GM08714 (cell line): ENCODE measurements at regions not wholly inside any gene's neighbourhood (a gene's known extent, or its start where the extent isn't known, plus 50 kb on each side); places are given as distances from the start of the nearest gene placed in this dataset.

Experiments used
- H3K4me3 ChIP-seq: fragments of 200-500 bp; sonication (Bioruptor generic); 2 replicates; pipeline ENCODE4 v1.5.1; 2014; ENCODE audit warnings: mild to moderate bottlenecking, low read length, inconsistent platforms
- ZNF274 ChIP-seq: IDR thresholded peaks from 2 replicates; pipeline ENCODE4 v1.6.1; 2012; ENCODE audit warnings: mild to moderate bottlenecking, low read depth, low read length

DNA sequence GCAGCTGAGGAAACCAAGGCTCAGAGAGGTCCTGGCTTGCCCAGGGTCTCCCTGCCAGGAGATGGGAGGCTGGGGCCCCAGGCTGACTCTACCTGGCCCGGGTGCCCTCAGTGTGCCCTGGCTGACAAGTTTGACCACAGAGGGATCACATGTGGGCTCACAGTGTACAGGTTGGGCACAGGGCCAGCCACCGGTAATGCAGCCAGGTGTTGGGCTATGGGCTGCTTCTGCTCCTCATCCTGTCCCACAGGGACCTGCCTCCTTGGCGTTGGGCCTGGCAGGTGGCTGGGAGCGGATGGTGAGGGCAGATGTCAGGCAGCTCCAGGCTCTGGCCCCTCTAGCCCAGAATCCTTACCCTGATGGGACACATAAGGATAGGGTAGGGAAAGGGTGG lies 250.5 kb downstream of the LOXHD1 start:
- no peak for TF ChIP-seq ZNF274

DNA sequence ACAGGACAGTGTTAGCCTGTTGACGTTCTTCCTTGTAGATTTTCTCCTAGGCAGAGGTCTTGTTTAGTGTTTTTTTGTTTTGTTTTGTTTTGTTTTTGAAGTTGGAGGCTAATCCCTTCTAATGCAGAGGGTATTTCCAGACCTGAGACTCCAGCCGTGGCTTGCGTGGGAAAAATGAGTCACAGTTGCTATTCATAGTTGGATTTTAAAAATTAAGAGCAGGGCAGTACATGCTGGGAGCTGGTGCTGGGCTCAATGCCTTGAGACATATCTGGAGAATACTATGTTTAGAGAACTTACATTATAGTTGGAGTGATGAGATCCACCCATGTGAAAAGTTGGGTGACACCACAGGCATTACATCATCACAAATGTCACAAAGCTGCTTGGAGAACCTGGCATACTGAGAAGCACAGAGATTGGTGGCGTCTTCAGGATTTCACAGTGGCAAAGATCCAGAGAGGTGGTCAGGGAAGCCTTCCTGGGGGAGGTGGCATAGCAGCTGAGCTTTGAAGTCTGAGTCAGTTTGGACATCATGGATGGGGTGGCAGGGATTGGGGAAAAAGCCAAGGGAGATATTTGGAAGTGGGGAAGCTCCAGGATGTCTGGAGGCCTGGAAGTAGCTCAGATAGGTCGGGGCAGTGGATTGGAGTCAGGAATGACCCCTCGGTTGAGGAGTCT lies 249.4 kb downstream of the LOXHD1 start:
- no peak for TF ChIP-seq ZNF274
- no peak overlapping the region for H3K4me3 ChIP-seq

More for the DNA sequence above, 250.5 kb downstream of the LOXHD1 start:
- H3K4me3 ChIP-seq: no peak overlapping the region

DNA sequence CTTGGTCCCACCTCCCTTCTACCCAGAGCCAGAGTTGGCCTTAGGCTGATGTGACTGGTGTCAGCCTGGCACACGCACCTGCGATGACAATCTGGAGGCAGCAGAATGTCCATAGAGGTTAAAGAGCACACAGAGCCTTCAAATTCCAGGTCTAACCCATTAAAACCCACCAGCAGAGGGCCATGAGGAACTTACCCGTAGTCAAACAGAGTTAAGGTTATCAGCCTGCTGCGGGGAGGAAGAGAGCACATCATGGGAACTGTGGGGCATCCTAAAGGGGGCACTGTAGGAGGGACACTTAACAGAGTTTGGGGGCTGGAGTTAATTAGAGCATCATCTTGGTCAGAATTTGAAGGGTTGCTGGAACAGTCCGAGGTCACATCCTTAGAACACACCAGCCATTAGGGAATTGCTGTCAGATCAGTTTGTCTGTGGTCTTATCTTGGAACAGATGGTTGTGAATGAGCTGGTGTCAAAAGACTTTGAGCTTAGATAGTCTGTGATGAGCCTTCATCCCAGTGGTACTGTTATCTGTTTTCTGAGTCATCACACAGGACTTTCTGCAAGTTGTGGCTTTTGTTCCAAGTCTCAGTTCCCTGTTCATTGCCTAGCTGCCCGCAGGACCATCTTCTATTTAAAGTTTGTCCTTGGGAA lies 248.6 kb downstream of the LOXHD1 start:
- no peak overlapping the region for H3K4me3 ChIP-seq
- TF ChIP-seq ZNF274: no peak

DNA sequence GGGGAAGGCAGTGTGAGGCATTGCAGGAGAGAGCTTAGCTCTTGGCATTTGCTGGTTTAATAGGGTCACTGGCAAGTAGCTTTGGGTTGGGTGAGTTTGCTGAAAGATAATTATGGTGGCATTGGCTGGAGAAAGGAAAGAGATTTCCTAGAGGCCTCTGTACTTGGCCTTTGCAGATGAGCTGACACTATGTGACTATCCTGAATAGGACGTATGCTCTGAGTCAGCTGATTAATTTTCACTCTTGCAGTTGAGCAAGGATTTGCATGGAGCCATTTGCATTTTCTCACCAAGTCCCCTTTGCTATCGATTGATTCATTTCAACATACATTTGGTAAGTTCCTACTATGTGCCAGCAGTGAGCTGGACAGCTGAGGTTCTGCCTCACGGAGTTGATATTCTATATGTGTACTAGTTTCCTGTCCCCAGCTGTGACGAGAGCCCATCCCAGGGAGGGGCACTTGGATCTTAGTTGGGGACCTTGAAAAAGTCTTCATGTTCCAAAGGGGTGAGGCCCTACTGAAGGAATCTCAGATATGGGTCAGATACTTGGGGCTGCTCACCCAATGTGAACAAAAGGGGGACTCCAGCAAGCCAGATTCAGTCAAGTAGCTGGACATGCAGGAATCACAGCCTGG lies 245.7 kb downstream of the LOXHD1 start:
- TF ChIP-seq ZNF274: no peak
- no peak overlapping the region for H3K4me3 ChIP-seq

DNA sequence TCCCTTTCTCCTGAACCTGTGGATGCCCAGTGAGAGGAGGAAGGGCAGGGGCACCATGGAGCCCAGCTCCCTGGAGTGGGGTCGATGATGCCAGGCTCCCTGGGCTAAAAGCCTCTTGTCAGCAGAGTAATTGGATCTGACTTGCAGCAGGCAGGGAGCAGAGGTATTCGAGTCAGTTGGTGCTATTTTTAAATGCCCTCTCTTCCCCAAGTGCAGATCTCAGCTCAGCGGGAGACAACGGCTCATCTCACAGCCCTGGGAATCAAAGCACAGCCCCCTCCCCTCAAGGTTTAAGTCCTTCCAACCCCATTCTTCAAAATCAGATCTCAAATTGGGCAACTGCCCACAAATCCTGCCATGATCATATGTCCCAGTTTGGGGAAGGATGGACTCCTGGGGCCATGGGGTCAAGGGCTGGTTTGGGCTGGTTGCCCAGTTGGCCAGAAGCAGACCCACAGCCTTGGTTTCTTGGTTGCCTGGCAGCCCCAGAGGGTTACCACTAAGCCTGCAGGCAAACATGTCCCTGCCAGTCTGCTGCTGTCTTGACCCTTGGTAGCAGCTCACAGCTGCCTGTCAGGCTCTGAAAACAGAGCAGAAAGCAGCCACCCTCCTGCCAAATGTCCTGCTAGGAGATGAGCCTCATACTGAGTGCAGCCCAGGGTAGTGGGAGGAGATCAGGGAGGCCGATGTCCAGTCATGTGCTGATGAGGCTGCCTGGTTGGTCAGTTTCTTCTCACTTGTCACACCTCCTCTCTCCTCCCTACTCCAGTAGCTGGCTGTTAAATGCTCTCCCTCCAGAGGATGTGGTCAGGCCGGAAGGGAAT lies 244.9 kb downstream of the LOXHD1 start:
- TF ChIP-seq ZNF274: no peak
- H3K4me3 ChIP-seq: no peak overlapping the region

DNA sequence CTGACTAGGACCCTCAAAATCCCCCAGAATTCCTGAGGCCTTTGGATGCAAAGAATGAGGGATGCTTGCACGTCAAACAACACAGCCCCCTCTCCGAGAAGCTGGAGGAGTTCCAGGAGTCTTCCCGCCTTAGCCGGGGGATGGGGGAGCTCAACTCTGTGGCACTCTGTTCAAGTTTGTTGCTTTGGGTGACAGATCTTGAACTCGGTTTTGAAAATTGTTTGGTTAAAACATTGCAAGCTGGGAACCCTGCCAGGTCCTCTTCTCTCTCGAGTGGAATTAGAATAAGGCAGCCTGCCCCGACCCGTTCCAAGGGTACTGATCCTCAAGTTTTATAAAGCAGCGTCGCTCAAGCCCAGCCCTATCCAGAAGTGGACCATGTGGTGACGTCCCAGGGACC lies 244.1 kb downstream of the LOXHD1 start:
- no peak for TF ChIP-seq ZNF274
- no peak overlapping the region for H3K4me3 ChIP-seq

DNA sequence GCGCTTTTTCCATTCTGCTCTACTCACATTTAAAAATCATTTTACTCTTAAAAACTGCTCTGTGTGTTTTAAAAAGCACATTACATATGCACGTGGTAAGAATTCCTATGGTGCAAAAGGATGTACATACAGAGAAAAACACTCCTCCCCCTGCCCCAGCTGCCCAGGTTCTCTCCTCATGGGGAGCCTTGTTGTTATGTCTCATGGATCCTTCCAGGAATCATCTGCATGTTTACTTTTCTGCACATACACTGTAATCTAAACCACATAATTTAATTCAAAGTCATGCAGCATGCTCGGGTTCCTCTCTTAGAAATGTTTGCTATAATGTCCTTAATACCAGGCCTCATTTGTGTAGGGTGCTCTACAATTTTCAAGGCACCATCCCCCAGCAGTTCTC lies 243.3 kb downstream of the LOXHD1 start:
- no peak overlapping the region for H3K4me3 ChIP-seq
- TF ChIP-seq ZNF274: no peak

DNA sequence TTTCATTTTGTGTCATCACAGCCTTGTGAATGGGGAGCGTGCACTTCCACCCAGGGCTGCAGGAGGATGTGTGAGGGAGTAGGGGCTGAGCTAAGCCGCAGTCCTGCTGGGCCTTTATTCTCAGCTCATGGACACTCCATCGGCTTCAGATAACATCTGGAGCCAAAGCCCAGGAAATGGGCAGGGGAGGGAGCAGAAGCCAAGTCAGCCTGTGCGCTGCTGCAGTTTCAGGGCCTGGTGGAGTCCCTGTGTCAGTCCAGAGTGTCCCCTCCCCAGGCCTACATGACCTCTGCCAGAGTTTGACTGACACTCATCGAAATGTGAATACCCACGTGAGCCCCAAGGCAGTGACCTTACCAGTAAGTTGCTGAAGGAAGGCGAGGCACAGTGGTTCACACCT lies 242.2 kb downstream of the LOXHD1 start:
- TF ChIP-seq ZNF274: no peak
- no peak overlapping the region for H3K4me3 ChIP-seq

DNA sequence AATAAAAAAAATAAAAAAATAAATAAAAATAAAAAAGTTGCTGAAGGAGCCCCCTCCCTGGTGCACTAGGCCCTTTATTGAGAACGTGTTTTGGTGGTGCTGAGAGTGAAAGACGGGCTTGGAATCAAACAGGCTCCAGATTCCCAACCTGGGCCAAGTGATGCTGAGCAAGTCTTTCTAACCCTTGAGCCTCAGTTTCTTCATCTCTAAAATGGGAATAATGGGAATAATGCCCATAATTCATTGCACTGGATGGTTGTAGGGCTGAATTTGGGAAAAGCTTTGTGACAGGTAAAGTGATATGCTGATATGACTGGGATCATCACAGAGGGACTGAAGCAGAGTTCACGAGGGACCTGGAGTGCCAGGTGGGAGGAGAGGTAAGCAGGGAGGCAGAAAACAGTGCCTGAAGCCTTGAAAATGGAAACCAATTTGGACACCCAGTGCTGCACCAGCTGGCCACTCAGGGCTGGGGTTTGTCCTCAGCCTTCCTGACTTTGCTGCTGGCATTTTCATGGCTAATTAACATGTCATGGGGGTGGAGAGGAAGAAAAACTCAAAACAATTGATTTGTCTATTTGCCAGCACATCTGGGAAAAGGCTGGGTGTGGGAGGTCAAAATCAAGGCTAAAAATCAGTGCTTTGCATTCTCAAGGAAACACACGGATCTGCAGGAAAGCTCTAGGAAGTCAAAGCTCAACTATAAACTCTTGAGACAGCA lies 241.3 kb downstream of the LOXHD1 start:
- no peak overlapping the region for H3K4me3 ChIP-seq
- TF ChIP-seq ZNF274: no peak

DNA sequence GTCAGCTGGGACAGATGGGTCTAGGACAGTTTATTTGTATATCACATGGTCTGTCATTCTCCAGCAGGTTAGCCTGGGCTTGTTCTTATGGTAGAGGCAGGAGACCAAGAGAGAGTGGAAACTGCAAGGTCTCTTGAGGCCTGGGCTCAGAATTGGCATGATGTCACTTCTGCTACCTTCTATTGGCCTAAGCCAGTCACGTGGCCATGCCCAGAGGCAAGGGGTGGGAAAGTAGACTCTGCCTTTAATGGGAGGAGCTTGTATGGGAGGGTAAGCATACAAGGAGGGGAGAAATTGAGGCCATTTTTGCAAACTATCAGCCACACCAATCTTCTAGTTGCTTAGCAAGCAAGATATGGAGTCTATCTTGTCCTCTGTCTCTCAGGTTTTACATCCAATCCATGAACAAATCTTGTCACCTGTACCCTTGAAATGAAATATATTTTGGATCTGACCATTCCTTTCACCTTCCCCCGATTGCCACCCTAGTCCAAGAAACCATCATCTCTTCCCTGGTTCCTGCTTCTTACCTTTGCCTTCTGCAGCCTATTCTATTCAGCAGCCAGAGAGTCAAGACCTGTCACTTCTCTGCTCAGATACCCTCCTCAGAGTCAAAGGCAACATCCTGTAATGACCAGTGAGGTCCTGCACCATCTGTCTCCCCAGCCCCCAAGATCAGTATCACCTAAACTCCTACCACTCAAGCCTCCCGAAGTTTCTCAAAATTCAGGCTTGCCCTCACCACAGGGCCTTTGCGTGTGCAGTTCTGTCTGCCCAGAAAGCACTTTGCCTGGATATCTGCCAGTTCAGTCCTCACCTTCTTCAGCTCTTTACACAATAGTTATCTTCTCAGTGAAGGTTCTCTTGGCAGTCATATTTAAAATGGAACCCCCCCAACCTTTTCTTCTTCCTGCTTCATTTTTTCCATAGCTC lies 240.0 kb downstream of the LOXHD1 start:
- no peak for TF ChIP-seq ZNF274
- no peak overlapping the region for H3K4me3 ChIP-seq

DNA sequence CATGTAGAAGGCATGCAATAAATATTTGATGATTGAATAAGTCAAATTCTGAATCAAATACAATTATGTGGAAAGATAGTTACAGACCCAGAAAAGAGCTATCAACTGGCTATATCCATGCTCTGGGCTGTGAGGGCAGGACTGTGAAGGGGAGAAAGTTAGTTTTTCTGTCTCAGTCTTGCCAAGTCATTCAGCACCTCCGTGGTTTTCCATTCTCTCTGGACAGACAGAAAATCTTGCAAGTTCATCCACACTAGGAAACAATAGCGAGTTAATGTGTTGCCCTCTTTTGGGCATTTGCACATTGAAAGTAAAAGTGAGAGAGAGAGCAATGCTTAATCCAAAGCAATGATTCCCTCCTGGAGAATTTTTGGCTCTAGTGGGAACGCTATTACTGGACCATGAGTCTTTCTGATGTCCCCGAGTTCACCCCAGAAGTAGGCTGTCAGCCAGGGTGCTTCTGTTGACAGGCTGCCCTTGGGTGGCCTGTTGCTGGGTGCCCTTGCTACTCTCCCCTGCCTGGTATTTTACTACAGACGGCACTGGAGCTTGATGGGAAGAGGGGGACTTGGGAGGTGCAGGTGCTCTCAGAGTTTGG lies 238.3 kb downstream of the LOXHD1 start:
- no peak overlapping the region for H3K4me3 ChIP-seq
- TF ChIP-seq ZNF274: no peak

DNA sequence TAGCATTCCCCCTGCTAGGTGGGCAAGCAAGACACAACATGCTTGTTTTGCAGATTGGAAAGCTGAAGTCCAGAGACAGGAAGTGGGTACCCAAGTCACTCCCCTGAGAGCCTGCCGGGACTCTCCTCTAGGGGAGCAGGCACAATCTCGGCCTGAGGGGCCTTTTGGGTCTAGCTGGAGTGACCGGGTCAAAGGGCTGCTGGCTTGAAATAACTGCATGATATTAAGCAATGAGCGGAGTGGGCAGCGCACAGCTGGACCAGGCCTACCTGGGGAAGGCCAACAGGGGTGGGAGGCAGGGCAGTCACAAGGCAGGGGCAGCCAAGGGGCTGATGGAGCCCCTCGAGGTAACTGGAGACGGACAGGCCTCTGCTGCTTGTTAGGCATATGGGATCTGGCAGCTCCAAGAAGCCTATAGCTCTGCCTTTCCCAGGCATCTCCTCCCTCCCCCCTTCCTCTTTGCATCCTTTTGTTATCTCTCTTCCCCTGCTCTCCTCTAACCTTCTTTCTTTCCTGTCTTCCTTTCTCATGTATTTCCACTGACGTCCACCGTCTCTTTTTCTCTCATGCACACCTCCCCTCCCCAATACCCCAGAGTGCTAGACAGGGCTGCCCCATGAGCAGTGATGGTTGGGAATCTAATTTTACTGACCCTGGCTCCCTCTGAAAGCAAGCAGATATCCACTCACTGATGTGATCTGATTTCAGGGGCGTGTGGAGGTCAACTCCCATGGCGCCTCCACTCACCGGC lies 237.5 kb downstream of the LOXHD1 start:
- no peak for TF ChIP-seq ZNF274
- no peak overlapping the region for H3K4me3 ChIP-seq
